Lower leg skin (tissue), 3 donors: ENCODE measurements at regions not wholly inside any gene's neighbourhood (a gene's known extent, or its start where the extent isn't known, plus 50 kb on each side); places are given as distances from the start of the nearest gene placed in this dataset.

Source experiments
- CTCF ChIP-seq, 3 donors: fragments of 450-650 bp; IDR thresholded peaks; one replicate each; pipeline ENCODE4 v1.5.1; 2016; ENCODE audit warnings: antibody characterized with exemption in 3 of 3, mild to moderate bottlenecking in 3 of 3, moderate library complexity in 2 of 3
- POLR2A ChIP-seq, 2 donors: fragments of 450-650 bp; IDR thresholded peaks; one replicate each; pipeline ENCODE4 v1.6.1; 2016 to 2017; ENCODE audit warnings: antibody characterized with exemption in 2 of 2, mild to moderate bottlenecking in 1 of 2, moderate library complexity in 1 of 2

- TF ChIP-seq CTCF (IDR thresholded peaks at IDR 0.05), result no peak
- no peak for TF ChIP-seq POLR2A (IDR thresholded peaks at IDR 0.05)
Observed at GRCh38 chr13:89486065-89486464, 1814.9 kb downstream of the SLITRK5 start.
